ENCODE measurements at regions not wholly inside any gene's neighbourhood (a gene's known extent, or its start where the extent isn't known, plus 50 kb on each side); places are given as distances from the start of the nearest gene placed in this dataset.

- H3K9ac ChIP-seq (ENCODE audit: low read length), result no peak overlapping the region
- no peaks in the 10 kb centered on the region for H3F3A ChIP-seq (ENCODE audit: insufficient read depth, low read length)
- H3K9me2 ChIP-seq (replicated peaks; ENCODE audit: insufficient read depth, low read length), result no peaks in the 10 kb centered on the region
- H3K27ac ChIP-seq (ENCODE audit: low read length), result no peak overlapping the region
- H3K4me2 ChIP-seq (ENCODE audit: low read depth, low read length), result no peak overlapping the region
- TF ChIP-seq EZH2 (optimal IDR thresholded peaks at IDR 0.05; ENCODE audit: low read depth, low read length) (no peak), EZH2phosphoT487 (IDR thresholded peaks at IDR 0.05; ENCODE audit: low read length) (no peak)
- TF ChIP-seq, protein P1, sequence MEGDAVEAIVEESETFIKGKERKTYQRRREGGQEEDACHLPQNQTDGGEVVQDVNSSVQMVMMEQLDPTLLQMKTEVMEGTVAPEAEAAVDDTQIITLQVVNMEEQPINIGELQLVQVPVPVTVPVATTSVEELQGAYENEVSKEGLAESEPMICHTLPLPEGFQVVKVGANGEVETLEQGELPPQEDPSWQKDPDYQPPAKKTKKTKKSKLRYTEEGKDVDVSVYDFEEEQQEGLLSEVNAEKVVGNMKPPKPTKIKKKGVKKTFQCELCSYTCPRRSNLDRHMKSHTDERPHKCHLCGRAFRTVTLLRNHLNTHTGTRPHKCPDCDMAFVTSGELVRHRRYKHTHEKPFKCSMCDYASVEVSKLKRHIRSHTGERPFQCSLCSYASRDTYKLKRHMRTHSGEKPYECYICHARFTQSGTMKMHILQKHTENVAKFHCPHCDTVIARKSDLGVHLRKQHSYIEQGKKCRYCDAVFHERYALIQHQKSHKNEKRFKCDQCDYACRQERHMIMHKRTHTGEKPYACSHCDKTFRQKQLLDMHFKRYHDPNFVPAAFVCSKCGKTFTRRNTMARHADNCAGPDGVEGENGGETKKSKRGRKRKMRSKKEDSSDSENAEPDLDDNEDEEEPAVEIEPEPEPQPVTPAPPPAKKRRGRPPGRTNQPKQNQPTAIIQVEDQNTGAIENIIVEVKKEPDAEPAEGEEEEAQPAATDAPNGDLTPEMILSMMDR (IDR thresholded peaks at IDR 0.05; ENCODE audit: low read length), result no peak
- no peak for DNase-seq
- no peaks in the 10 kb centered on the region for H3K4me1 ChIP-seq (ENCODE audit: low read length)
- H3K27me3 ChIP-seq (replicated peaks; ENCODE audit: insufficient read depth, low read length), result no peaks in the 10 kb centered on the region
- no peaks in the 10 kb centered on the region for H3K79me2 ChIP-seq (ENCODE audit: low read length)
- H3K4me3 ChIP-seq (ENCODE audit: low read length), result no peak overlapping the region
- H3K9me3 ChIP-seq (replicated peaks; ENCODE audit: insufficient read depth, low read length), result no peaks in the 10 kb centered on the region
- H3K36me3 ChIP-seq (replicated peaks; ENCODE audit: insufficient read depth, low read length), result no peaks in the 10 kb centered on the region
- H4K20me1 ChIP-seq (ENCODE audit: insufficient read depth, low read length), result no peaks in the 10 kb centered on the region
- H2AFZ ChIP-seq (ENCODE audit: low read length), result no peak overlapping the region
Observed at GRCh38 chr3:98962189-98962930, 60.9 kb upstream of the DCBLD2 start.

GRCh38 chr3:98961161-98962155 is 60.0 kb upstream of the DCBLD2 start:
- Histone ChIP-seq H4K20me1 (ENCODE audit: insufficient read depth, low read length) (no peaks in the 10 kb centered on the region), H3K9me3 (replicated peaks; ENCODE audit: insufficient read depth, low read length) (no peaks in the 10 kb centered on the region), H3K79me2 (ENCODE audit: low read length) (no peaks in the 10 kb centered on the region), H3K9ac (ENCODE audit: low read length) (no peak overlapping the region), H3K36me3 (replicated peaks; ENCODE audit: insufficient read depth, low read length) (no peaks in the 10 kb centered on the region), H3K27ac (ENCODE audit: low read length) (no peak overlapping the region), H3K4me2 (ENCODE audit: low read depth, low read length) (no peak overlapping the region), H3K9me2 (replicated peaks; ENCODE audit: insufficient read depth, low read length) (no peaks in the 10 kb centered on the region), H2AFZ (ENCODE audit: low read length) (no peak overlapping the region), H3K4me3 (ENCODE audit: low read length) (no peak overlapping the region), H3K4me1 (ENCODE audit: low read length) (no peaks in the 10 kb centered on the region), H3K27me3 (replicated peaks; ENCODE audit: insufficient read depth, low read length) (no peaks in the 10 kb centered on the region), H3F3A (ENCODE audit: insufficient read depth, low read length) (no peaks in the 10 kb centered on the region)
- no peak for DNase-seq
- TF ChIP-seq, protein P1 (IDR thresholded peaks at IDR 0.05; ENCODE audit: low read length), result no peak

- Histone ChIP-seq H3K36me3 (replicated peaks; ENCODE audit: insufficient read depth, low read length) (no peaks in the 10 kb centered on the region), H3K9me3 (replicated peaks; ENCODE audit: insufficient read depth, low read length) (no peaks in the 10 kb centered on the region), H3K4me2 (ENCODE audit: low read depth, low read length) (no peak overlapping the region), H2AFZ (ENCODE audit: low read length) (no peak overlapping the region), H3K27ac (ENCODE audit: low read length) (no peak overlapping the region), H4K20me1 (ENCODE audit: insufficient read depth, low read length) (no peaks in the 10 kb centered on the region), H3K4me3 (ENCODE audit: low read length) (no peak overlapping the region), H3K9ac (ENCODE audit: low read length) (no peak overlapping the region), H3K79me2 (ENCODE audit: low read length) (no peaks in the 10 kb centered on the region), H3K9me2 (replicated peaks; ENCODE audit: insufficient read depth, low read length) (no peaks in the 10 kb centered on the region), H3F3A (ENCODE audit: insufficient read depth, low read length) (no peaks in the 10 kb centered on the region), H3K4me1 (ENCODE audit: low read length) (no peaks in the 10 kb centered on the region), H3K27me3 (replicated peaks; ENCODE audit: insufficient read depth, low read length) (no peaks in the 10 kb centered on the region)
- DNase-seq, result no peak
- TF ChIP-seq, protein P1 (IDR thresholded peaks at IDR 0.05; ENCODE audit: low read length), result no peak
- no peak for TF ChIP-seq EZH2phosphoT487 (IDR thresholded peaks at IDR 0.05; ENCODE audit: low read length)
Observed at GRCh38 chr3:98957681-98958080, 56.2 kb upstream of the DCBLD2 start.
